ENCODE measurements at regions not wholly inside any gene's neighbourhood (a gene's known extent, or its start where the extent isn't known, plus 50 kb on each side); places are given as distances from the start of the nearest gene placed in this dataset.

GRCh38 chrX:96564595-96564994, 120.0 kb upstream of the DIAPH2 start:
- H3K9me3 Mint-ChIP-seq (ENCODE audit: unreplicated experiment), result no peaks in the 10 kb centered on the region
- Histone ChIP-seq H3K4me1 (ENCODE audit: insufficient read depth, low read length) (no peaks in the 10 kb centered on the region), H2AFZ (ENCODE audit: low read depth, low read length) (no peak overlapping the region), H3K79me2 (ENCODE audit: insufficient read depth, low read length) (no peaks in the 10 kb centered on the region), H3K27ac (ENCODE audit: low read depth, low read length) (no peak overlapping the region), H3K36me3 (ENCODE audit: insufficient read depth, low read length) (no peaks in the 10 kb centered on the region), H4K20me1 (ENCODE audit: insufficient read depth, low read length) (no peaks in the 10 kb centered on the region), H3K9me3 (ENCODE audit: insufficient read depth, low read depth, low read length) (no peaks in the 10 kb centered on the region), H3K4me2 (ENCODE audit: low read length) (no peak overlapping the region), H3K27me3 (ENCODE audit: insufficient read depth, low read length) (no peaks in the 10 kb centered on the region), H3K9ac (ENCODE audit: low read length) (no peak overlapping the region), H3K4me3 (ENCODE audit: insufficient read depth, low read depth, low read length) (no peak overlapping the region)
- H3K27ac Mint-ChIP-seq (ENCODE audit: unreplicated experiment), result no peak overlapping the region
- H3K4me1 Mint-ChIP-seq (ENCODE audit: low read depth, unreplicated experiment), result no peaks in the 10 kb centered on the region
- no peaks in the 10 kb centered on the region for H3K27me3 Mint-ChIP-seq (ENCODE audit: low read depth, unreplicated experiment)
- no peak for FAIRE-seq
- H3K4me3 Mint-ChIP-seq (ENCODE audit: unreplicated experiment), result no peak overlapping the region
- no peaks in the 10 kb centered on the region for H3K36me3 Mint-ChIP-seq (ENCODE audit: low read depth, unreplicated experiment)
- DNase-seq (ENCODE audit: low read depth), result no peak
- TF ChIP-seq CTCF (IDR thresholded peaks at IDR 0.05; ENCODE audit: insufficient read depth, low read depth, low read length) (no peak), EZH2 (IDR thresholded peaks at IDR 0.05; ENCODE audit: insufficient read depth, low read length) (no peak)

- H3K4me1 ChIP-seq (ENCODE audit: insufficient read depth, low read length), result no peaks in the 10 kb centered on the region
- Mint-ChIP-seq H3K9me3 (ENCODE audit: unreplicated experiment) (no peaks in the 10 kb centered on the region), H3K4me3 (ENCODE audit: unreplicated experiment) (no peak overlapping the region), H3K27me3 (ENCODE audit: low read depth, unreplicated experiment) (no peaks in the 10 kb centered on the region), H3K27ac (ENCODE audit: unreplicated experiment) (no peak overlapping the region), H3K36me3 (ENCODE audit: low read depth, unreplicated experiment) (no peaks in the 10 kb centered on the region), H3K4me1 (ENCODE audit: low read depth, unreplicated experiment) (no peaks in the 10 kb centered on the region)
- no peaks in the 10 kb centered on the region for H3K36me3 ChIP-seq (ENCODE audit: insufficient read depth, low read length)
- H3K4me3 ChIP-seq (ENCODE audit: insufficient read depth, low read depth, low read length), result no peak overlapping the region
- TF ChIP-seq EZH2 (IDR thresholded peaks at IDR 0.05; ENCODE audit: insufficient read depth, low read length) (no peak), CTCF (IDR thresholded peaks at IDR 0.05; ENCODE audit: insufficient read depth, low read depth, low read length) (no peak)
- DNase-seq (ENCODE audit: low read depth), result no peak
- no peak overlapping the region for H3K4me2 ChIP-seq (ENCODE audit: low read length)
- peak; percentile 86 for FAIRE-seq
- H3K79me2 ChIP-seq (ENCODE audit: insufficient read depth, low read length), result no peaks in the 10 kb centered on the region
- H2AFZ ChIP-seq (ENCODE audit: low read depth, low read length), result no peak overlapping the region
- no peak overlapping the region for H3K27ac ChIP-seq (ENCODE audit: low read depth, low read length)
- H4K20me1 ChIP-seq (ENCODE audit: insufficient read depth, low read length), result no peaks in the 10 kb centered on the region
- H3K9me3 ChIP-seq (ENCODE audit: insufficient read depth, low read depth, low read length), result no peaks in the 10 kb centered on the region
- no peaks in the 10 kb centered on the region for H3K27me3 ChIP-seq (ENCODE audit: insufficient read depth, low read length)
- no peak overlapping the region for H3K9ac ChIP-seq (ENCODE audit: low read length)
Observed at GRCh38 chrX:96566878-96567277, 117.8 kb upstream of the DIAPH2 start.

GRCh38 chrX:96568071-96568470, 116.6 kb upstream of the DIAPH2 start:
- Histone ChIP-seq H3K9me3 (ENCODE audit: insufficient read depth, low read depth, low read length) (no peaks in the 10 kb centered on the region), H3K27ac (ENCODE audit: low read depth, low read length) (no peak overlapping the region), H3K79me2 (ENCODE audit: insufficient read depth, low read length) (no peaks in the 10 kb centered on the region), H3K27me3 (ENCODE audit: insufficient read depth, low read length) (no peaks in the 10 kb centered on the region), H4K20me1 (ENCODE audit: insufficient read depth, low read length) (no peaks in the 10 kb centered on the region), H3K36me3 (ENCODE audit: insufficient read depth, low read length) (no peaks in the 10 kb centered on the region), H3K9ac (ENCODE audit: low read length) (no peak overlapping the region), H3K4me2 (ENCODE audit: low read length) (no peak overlapping the region), H2AFZ (ENCODE audit: low read depth, low read length) (no peak overlapping the region), H3K4me3 (ENCODE audit: insufficient read depth, low read depth, low read length) (no peak overlapping the region), H3K4me1 (ENCODE audit: insufficient read depth, low read length) (no peaks in the 10 kb centered on the region)
- no peak for DNase-seq (ENCODE audit: low read depth)
- no peaks in the 10 kb centered on the region for H3K9me3 Mint-ChIP-seq (ENCODE audit: unreplicated experiment)
- H3K27ac Mint-ChIP-seq (ENCODE audit: unreplicated experiment), result no peak overlapping the region
- no peaks in the 10 kb centered on the region for H3K4me1 Mint-ChIP-seq (ENCODE audit: low read depth, unreplicated experiment)
- H3K27me3 Mint-ChIP-seq (ENCODE audit: low read depth, unreplicated experiment), result no peaks in the 10 kb centered on the region
- TF ChIP-seq EZH2 (IDR thresholded peaks at IDR 0.05; ENCODE audit: insufficient read depth, low read length), result no peak
- no peak for TF ChIP-seq CTCF (IDR thresholded peaks at IDR 0.05; ENCODE audit: insufficient read depth, low read depth, low read length)
- H3K4me3 Mint-ChIP-seq (ENCODE audit: unreplicated experiment), result no peak overlapping the region
- H3K36me3 Mint-ChIP-seq (ENCODE audit: low read depth, unreplicated experiment), result no peaks in the 10 kb centered on the region
- FAIRE-seq, result peak; percentile 66

Measured in astrocyte (in vitro differentiated cells and primary cell).